ENCODE measurements at regions not wholly inside any gene's neighbourhood (a gene's known extent, or its start where the extent isn't known, plus 50 kb on each side); places are given as distances from the start of the nearest gene placed in this dataset.

DNA sequence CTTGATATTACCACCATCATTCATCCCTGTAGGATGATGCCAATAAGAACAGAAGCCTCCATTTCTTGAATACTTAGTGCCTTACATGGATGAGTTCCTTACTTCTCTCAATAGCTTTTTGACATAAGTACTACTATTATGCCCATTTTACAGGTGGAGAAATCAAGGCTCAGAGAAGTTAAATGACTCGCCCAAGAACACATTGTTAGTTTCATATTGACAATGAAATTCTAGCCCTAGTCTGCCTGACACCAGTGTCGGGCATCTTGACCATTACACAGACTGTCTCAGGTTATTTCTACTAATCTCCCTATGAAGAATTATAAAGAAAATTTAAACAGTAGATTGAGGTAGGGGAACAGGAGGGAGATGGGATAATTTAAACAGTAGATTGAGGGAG lies 52.5 kb upstream of the ARL8B start:
- no peak for DNase-seq (ENCODE audit: low spot score)

DNA sequence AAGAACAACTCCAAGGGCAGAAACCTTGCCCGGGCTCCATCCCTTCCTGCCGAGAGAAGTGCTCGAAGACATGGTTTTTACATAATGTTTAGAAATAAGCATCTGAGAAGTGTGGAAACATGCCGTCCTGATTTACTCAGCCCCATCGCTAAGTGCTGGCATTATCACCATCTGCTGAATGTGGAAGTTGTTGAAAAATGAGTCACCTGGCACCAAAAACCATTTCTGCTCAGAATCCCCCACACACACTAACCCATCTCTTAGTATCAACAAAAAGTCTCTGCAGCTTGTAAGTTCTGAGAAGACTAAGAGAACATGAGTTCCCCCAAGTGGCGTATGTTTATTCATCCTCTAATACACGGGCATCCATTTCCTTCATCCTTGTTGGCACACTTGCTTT lies 51.0 kb upstream of the ARL8B start:
- no peak for DNase-seq (ENCODE audit: low spot score)

DNA sequence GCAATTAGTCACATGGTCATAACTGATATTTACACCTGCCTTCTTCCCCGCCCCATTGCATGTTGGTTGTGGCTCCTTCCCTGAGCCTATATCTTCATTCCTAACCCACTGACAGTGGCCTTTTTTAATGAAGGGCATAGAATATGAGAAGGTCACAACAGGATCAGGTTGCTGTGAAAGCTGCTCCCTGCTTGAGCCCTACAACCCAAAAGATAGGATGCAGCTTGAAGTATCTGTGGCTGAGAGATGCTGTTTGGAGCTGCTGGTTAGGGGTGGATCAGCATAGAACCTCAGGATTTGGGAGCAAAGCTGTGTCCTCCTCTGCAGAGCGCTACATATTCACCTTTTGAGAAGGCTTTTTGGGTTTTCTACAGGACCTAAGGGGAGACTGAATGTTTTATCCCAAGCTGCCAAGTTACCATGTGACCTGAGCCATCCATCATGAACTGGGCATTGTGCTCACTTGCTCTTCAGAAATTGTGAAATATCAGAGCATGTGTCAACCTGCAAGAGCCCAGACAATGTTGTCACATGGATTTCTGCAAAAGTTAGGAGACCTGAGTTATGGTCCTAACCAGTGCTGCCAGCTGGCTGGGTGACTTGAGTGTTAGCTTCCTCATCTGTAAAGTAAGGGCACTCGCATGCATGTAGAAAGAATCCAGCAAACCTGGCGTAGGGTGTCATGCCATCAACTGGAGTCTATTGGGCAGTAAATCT lies 49.8 kb upstream of the ARL8B start:
- no peak for DNase-seq (ENCODE audit: low spot score)

All from hepatic stellate cell (primary cell).